Smooth muscle cell (in vitro differentiated cells): ENCODE measurements at regions not wholly inside any gene's neighbourhood (a gene's known extent, or its start where the extent isn't known, plus 50 kb on each side); places are given as distances from the start of the nearest gene placed in this dataset.

Experiments
- DNase-seq: peaks from one replicate; lab custom pipeline; 2025; ENCODE audit not compliant: unreplicated experiment; lab: John Stamatoyannopoulos, UW
- H2AFZ ChIP-seq: fragments of 200-600 bp; sonication (generic); 2 replicates; pipeline ENCODE4 v1.6.0; 2016; ENCODE audit warnings: antibody characterized with exemption, low read depth, mild to moderate bottlenecking
- H3F3A ChIP-seq: fragments of 200-600 bp; sonication (generic); 2 replicates; pipeline ENCODE4 v1.6.0; 2017; ENCODE audit warnings: antibody characterized with exemption, low read depth
- H3K27ac ChIP-seq: fragments of 200-600 bp; sonication (generic); 2 replicates; pipeline ENCODE4 v1.5.1; 2016; ENCODE audit warnings: low read depth, mild to moderate bottlenecking
- H3K27me3 ChIP-seq: fragments of 200-600 bp; sonication (generic); 2 replicates; pipeline ENCODE4 v1.6.1; 2016; ENCODE audit warnings: low read depth, mild to moderate bottlenecking
- H3K36me3 ChIP-seq: fragments of 200-600 bp; sonication (generic); 2 replicates; pipeline ENCODE4 v1.5.1; 2016; ENCODE audit warnings: low read depth
- H3K4me1 ChIP-seq: fragments of 200-600 bp; sonication (generic); 2 replicates; pipeline ENCODE4 v1.5.1; 2016; ENCODE audit warnings: low read depth
- H3K4me2 ChIP-seq: fragments of 200-600 bp; sonication (generic); 2 replicates; pipeline ENCODE4 v1.6.0; 2016; ENCODE audit warnings: mild to moderate bottlenecking
- H3K4me3 ChIP-seq: fragments of 200-600 bp; sonication (generic); 2 replicates; pipeline ENCODE4 v1.5.1; 2016; ENCODE audit warnings: mild to moderate bottlenecking
- H3K79me2 ChIP-seq: fragments of 200-600 bp; sonication (generic); 2 replicates; pipeline ENCODE4 v1.6.0; 2016; ENCODE audit warnings: low read depth, mild to moderate bottlenecking
- H3K9ac ChIP-seq: fragments of 200-600 bp; sonication (generic); 2 replicates; pipeline ENCODE4 v1.6.0; 2016; ENCODE audit warnings: low read depth
- H3K9me3 ChIP-seq: fragments of 200-600 bp; sonication (generic); replicated peaks from 2 replicates; pipeline ENCODE4 v1.5.1; 2016; ENCODE audit warnings: low read depth
- H4K20me1 ChIP-seq: fragments of 200-600 bp; sonication (generic); 2 replicates; pipeline ENCODE4 v1.6.0; 2016; ENCODE audit warnings: low read depth
- WGBS: methylation state at CpG from one replicate; pipeline ENCODE4 v1.1.7; 2016; ENCODE audit warnings: low lambda C conversion rate; 5-methylcytosine and 5-hydroxymethylcytosine counted together
- TF ChIP-seq, protein P1 (sequence below): fragments of 200-600 bp; sonication (generic); IDR thresholded peaks from 2 replicates; pipeline ENCODE4 v1.5.1; 2017; ENCODE audit warnings: borderline replicate concordance, mild to moderate bottlenecking, antibody characterized with exemption; ENCODE audit not compliant: insufficient read depth, poor library complexity, severe bottlenecking

DNA sequence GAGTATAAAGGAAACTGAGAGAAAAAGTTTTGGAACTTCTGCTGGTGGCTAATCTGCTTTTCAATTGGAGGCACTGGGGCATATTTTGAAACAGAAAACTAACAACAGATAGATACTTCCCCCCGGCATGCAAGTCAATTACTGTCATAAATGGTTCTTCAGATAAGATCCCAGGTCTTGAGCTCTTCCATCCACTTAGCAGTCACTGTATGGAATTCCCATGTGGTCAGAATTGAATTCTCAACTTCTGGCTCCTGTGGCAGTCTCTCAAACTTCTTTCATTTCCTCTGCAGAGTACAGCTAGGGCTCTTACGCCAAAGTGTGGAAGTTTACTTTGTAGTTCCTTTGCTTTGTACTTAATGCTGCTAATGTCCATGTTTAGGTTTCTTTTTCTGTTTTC lies 452.2 kb downstream of the IPO8 start:
- Histone ChIP-seq H3K9ac (no peak overlapping the region), H3K27ac (no peak overlapping the region), H3K9me3 (no peaks in the 10 kb centered on the region), H3K4me2 (no peak overlapping the region), H3K27me3 (no peaks in the 10 kb centered on the region), H3F3A (no peaks in the 10 kb centered on the region), H2AFZ (peak overlapping the region; percentile 39), H3K79me2 (no peaks in the 10 kb centered on the region), H3K4me1 (no peaks in the 10 kb centered on the region), H3K36me3 (no peaks in the 10 kb centered on the region), H4K20me1 (no peaks in the 10 kb centered on the region), H3K4me3 (no peak overlapping the region)
- TF ChIP-seq, protein P1, sequence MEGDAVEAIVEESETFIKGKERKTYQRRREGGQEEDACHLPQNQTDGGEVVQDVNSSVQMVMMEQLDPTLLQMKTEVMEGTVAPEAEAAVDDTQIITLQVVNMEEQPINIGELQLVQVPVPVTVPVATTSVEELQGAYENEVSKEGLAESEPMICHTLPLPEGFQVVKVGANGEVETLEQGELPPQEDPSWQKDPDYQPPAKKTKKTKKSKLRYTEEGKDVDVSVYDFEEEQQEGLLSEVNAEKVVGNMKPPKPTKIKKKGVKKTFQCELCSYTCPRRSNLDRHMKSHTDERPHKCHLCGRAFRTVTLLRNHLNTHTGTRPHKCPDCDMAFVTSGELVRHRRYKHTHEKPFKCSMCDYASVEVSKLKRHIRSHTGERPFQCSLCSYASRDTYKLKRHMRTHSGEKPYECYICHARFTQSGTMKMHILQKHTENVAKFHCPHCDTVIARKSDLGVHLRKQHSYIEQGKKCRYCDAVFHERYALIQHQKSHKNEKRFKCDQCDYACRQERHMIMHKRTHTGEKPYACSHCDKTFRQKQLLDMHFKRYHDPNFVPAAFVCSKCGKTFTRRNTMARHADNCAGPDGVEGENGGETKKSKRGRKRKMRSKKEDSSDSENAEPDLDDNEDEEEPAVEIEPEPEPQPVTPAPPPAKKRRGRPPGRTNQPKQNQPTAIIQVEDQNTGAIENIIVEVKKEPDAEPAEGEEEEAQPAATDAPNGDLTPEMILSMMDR: no peak
- no peak for DNase-seq
- 42% methylated on average over 2 of the region's 2 CpGs for WGBS

DNA sequence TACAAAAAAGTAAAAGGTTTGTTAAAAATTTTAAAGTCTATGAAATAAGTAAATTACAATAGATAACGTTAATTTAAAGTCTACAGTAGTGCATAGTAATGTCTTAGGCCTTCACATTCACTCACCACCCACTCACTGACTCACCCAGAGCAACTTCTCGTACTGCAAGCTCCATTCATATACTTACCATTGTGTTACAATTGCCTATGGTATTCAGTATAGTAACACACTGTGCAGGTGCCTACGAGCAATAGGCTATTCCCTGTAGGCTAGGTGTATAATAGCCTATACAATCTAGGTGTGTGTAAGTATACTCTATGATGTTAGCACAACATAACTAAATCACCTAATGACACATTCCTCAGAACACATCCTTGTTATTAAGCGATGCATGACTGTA lies 435.3 kb upstream of the TMTC1 start:
- no peaks in the 10 kb centered on the region for H3K79me2 ChIP-seq
- TF ChIP-seq, protein P1: no peak
- H4K20me1 ChIP-seq: no peaks in the 10 kb centered on the region
- no peaks in the 10 kb centered on the region for H3K4me1 ChIP-seq
- no peak overlapping the region for H3K4me2 ChIP-seq
- H3F3A ChIP-seq: no peaks in the 10 kb centered on the region
- no peaks in the 10 kb centered on the region for H3K36me3 ChIP-seq
- H2AFZ ChIP-seq: no peak overlapping the region
- no peak overlapping the region for H3K27ac ChIP-seq
- no peak for DNase-seq
- 51% methylated on average over 4 of the region's 4 CpGs for WGBS
- H3K27me3 ChIP-seq: no peaks in the 10 kb centered on the region
- H3K9ac ChIP-seq: no peak overlapping the region
- no peaks in the 10 kb centered on the region for H3K9me3 ChIP-seq
- no peak overlapping the region for H3K4me3 ChIP-seq

DNA sequence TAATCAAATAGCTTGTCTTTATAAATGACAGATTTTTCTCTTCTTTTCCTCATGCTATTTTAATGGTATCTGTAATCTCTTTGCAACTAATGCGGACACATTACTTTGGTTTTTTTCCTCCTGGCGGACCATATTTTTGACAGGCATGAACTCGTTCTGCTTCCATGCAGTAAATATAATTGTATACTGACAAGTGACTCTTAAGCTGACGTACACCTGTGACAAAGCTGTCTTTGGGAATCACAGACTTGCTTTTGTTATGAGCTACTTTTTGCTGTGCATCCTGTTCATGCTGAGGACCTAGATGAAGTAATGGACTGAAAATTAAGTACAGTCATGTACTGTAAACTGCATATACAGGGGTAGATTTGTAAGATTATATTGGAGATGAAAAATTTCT lies 434.3 kb upstream of the TMTC1 start:
- Histone ChIP-seq H3K4me3 (no peak overlapping the region), H3K9me3 (no peaks in the 10 kb centered on the region), H3F3A (no peaks in the 10 kb centered on the region), H3K9ac (no peak overlapping the region), H3K79me2 (no peaks in the 10 kb centered on the region), H3K27me3 (no peaks in the 10 kb centered on the region), H4K20me1 (no peaks in the 10 kb centered on the region), H3K36me3 (no peaks in the 10 kb centered on the region), H3K4me2 (no peak overlapping the region), H2AFZ (no peak overlapping the region), H3K4me1 (no peaks in the 10 kb centered on the region), H3K27ac (no peak overlapping the region)
- no peak for DNase-seq
- WGBS: 91% methylated on average over 4 of the region's 4 CpGs
- TF ChIP-seq, protein P1: no peak

DNA sequence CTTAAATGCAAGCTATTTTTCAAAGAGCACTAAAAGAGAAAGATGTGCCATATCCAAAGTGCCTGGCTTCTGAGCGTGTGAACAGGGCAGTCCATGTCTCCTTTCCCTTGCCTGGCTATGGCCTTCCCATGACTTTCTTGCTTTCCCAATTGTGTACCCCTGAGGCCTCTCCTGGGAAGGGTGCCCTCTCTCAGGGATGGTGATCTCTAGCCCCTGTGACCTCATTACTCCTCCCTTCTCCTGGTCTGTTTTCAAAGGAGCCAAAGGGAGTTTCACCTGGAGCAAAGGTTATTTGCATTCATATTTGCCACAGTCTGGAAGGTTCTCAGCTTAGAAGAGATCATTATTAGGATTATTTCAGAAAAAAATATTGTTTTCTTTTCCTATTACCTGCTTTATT lies 429.4 kb upstream of the TMTC1 start:
- H3K9ac ChIP-seq: no peak overlapping the region
- WGBS: 0% methylated on average over 1 of the region's 1 CpG
- H3K4me2 ChIP-seq: no peak overlapping the region
- H2AFZ ChIP-seq: no peak overlapping the region
- H3K9me3 ChIP-seq: no peaks in the 10 kb centered on the region
- TF ChIP-seq, protein P1: no peak
- no peaks in the 10 kb centered on the region for H3K27me3 ChIP-seq
- H3K79me2 ChIP-seq: no peaks in the 10 kb centered on the region
- no peak for DNase-seq
- no peak overlapping the region for H3K27ac ChIP-seq
- no peaks in the 10 kb centered on the region for H3K36me3 ChIP-seq
- H3F3A ChIP-seq: no peaks in the 10 kb centered on the region
- H3K4me1 ChIP-seq: no peaks in the 10 kb centered on the region
- H4K20me1 ChIP-seq: no peaks in the 10 kb centered on the region
- H3K4me3 ChIP-seq: no peak overlapping the region
